ENCODE measurements at regions not wholly inside any gene's neighbourhood (a gene's known extent, or its start where the extent isn't known, plus 50 kb on each side); places are given as distances from the start of the nearest gene placed in this dataset.

DNA sequence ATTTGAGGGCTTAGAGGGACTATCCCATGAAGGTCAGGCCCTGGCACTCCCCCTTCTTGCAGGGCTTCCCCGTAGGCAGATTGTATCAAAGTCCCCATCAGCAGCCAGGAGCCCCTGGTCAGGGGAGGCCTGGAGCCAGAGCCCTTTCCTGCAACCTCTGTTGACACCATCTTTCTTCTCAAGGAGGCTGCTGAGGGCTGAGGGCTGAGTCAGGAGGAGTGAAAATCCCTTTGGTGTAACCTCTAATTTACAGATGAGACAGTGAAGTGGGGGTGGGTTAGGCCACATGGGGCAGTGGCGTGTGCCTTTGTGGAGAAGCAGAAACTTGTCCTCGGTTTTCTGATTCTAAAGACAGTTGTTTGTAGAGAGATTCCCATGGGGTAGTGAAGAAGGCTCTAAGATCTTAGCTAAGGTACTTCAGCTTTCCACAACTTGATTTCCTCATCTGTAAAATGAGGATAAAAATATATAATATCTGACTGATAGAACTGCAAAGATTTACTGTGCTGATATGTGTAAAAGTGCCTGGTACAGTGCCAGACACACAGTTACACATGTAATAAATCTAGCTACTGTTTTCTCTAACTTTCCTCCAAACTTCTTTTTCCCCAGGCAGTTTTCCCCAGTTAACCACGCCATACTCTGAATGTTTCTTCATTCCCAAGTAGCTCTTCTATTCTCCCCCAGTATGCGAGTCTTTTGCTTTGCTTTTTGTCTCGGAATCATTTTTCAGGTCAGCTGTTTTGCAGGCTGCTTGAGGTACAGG lies 249.4 kb upstream of the TPM1 start:
- WGBS: 92% methylated on average over 6 of the region's 6 CpGs
- no peak overlapping the region for H3K9ac ChIP-seq (ENCODE audit: low read depth in 1 of 2, low read length in 2 of 2)
- H3K4me3 ChIP-seq (ENCODE audit: low read depth in 1 of 3, low read length in 3 of 3): no peak overlapping the region
- H3K36me3 ChIP-seq (ENCODE audit: control insufficient read depth in 4 of 4, insufficient read depth in 3 of 4, low read depth in 1 of 4, low read length in 3 of 4): no peaks in the 10 kb centered on the region
- DNase-seq (ENCODE audit: low spot score): no peak
- no peaks in the 10 kb centered on the region for H3K4me1 ChIP-seq (ENCODE audit: control insufficient read depth in 4 of 4, insufficient read depth in 4 of 4, low read length in 3 of 4)
- no peaks in the 10 kb centered on the region for H3K9me3 ChIP-seq (ENCODE audit: control insufficient read depth in 4 of 4, low read length in 3 of 4)
- TF ChIP-seq RXRA (IDR thresholded peaks at IDR 0.05): no peak
- TF ChIP-seq GABPA (IDR thresholded peaks at IDR 0.05 in 1 of 2, conservative IDR thresholded peaks at IDR 0.05 in 1 of 2): no peak
- no peak for TF ChIP-seq SP1 (IDR thresholded peaks at IDR 0.05)
- TF ChIP-seq NR2F2 (IDR thresholded peaks at IDR 0.05): no peak
- TF ChIP-seq RAD21 (IDR thresholded peaks at IDR 0.05): no peak
- TF ChIP-seq HNF4G (IDR thresholded peaks at IDR 0.05): no peak
- TF ChIP-seq FOXA1 (IDR thresholded peaks at IDR 0.05): no peak
- TF ChIP-seq, protein P1, sequence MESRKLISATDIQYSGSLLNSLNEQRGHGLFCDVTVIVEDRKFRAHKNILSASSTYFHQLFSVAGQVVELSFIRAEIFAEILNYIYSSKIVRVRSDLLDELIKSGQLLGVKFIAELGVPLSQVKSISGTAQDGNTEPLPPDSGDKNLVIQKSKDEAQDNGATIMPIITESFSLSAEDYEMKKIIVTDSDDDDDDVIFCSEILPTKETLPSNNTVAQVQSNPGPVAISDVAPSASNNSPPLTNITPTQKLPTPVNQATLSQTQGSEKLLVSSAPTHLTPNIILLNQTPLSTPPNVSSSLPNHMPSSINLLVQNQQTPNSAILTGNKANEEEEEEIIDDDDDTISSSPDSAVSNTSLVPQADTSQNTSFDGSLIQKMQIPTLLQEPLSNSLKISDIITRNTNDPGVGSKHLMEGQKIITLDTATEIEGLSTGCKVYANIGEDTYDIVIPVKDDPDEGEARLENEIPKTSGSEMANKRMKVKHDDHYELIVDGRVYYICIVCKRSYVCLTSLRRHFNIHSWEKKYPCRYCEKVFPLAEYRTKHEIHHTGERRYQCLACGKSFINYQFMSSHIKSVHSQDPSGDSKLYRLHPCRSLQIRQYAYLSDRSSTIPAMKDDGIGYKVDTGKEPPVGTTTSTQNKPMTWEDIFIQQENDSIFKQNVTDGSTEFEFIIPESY (IDR thresholded peaks at IDR 0.05): no peak
- no peak for TF ChIP-seq CTCF (IDR thresholded peaks at IDR 0.05; ENCODE audit: low read depth, low read length, missing input control)
- TF ChIP-seq FOXA2 (IDR thresholded peaks at IDR 0.05): no peak
- H3K27ac ChIP-seq (ENCODE audit: low read depth in 1 of 2, low read length in 2 of 2): no peak overlapping the region
- H3K27me3 ChIP-seq (ENCODE audit: control insufficient read depth in 4 of 4, insufficient read depth in 4 of 4, low read length in 3 of 4): no peaks in the 10 kb centered on the region

GRCh38 chr15:62793752-62794144 lies 248.8 kb upstream of the TPM1 start:
- no peaks in the 10 kb centered on the region for H3K4me1 ChIP-seq (ENCODE audit: control insufficient read depth in 4 of 4, insufficient read depth in 4 of 4, low read length in 3 of 4)

More at GRCh38 chr15:62793752-62794144, 248.8 kb upstream of the TPM1 start:
- Histone ChIP-seq H3K9me3 (ENCODE audit: control insufficient read depth in 4 of 4, low read length in 3 of 4) (no peaks in the 10 kb centered on the region), H3K27me3 (ENCODE audit: control insufficient read depth in 4 of 4, insufficient read depth in 4 of 4, low read length in 3 of 4) (no peaks in the 10 kb centered on the region), H3K27ac (ENCODE audit: low read depth in 1 of 2, low read length in 2 of 2) (no peak overlapping the region), H3K4me3 (ENCODE audit: low read depth in 1 of 3, low read length in 3 of 3) (no peak overlapping the region), H3K9ac (ENCODE audit: low read depth in 1 of 2, low read length in 2 of 2) (no peak overlapping the region), H3K36me3 (ENCODE audit: control insufficient read depth in 4 of 4, insufficient read depth in 3 of 4, low read depth in 1 of 4, low read length in 3 of 4) (no peaks in the 10 kb centered on the region)
- DNase-seq (ENCODE audit: low spot score): no peak
- TF ChIP-seq HNF4G (IDR thresholded peaks at IDR 0.05): no peak
- TF ChIP-seq, protein P1 (IDR thresholded peaks at IDR 0.05): no peak
- no peak for TF ChIP-seq RAD21 (IDR thresholded peaks at IDR 0.05)
- no peak for TF ChIP-seq RXRA (IDR thresholded peaks at IDR 0.05)
- no peak for TF ChIP-seq FOXA2 (IDR thresholded peaks at IDR 0.05)
- TF ChIP-seq REST (IDR thresholded peaks at IDR 0.05): no peak
- no peak for TF ChIP-seq NR2F2 (IDR thresholded peaks at IDR 0.05)
- no peak for TF ChIP-seq JUND (IDR thresholded peaks at IDR 0.05)
- TF ChIP-seq CTCF (IDR thresholded peaks at IDR 0.05; ENCODE audit: low read depth, low read length, missing input control): no peak
- WGBS: 89% methylated on average over 5 of the region's 5 CpGs

All from liver (tissue), 8 donors.